Endothelial cell of umbilical vein (primary cell): ENCODE measurements at regions not wholly inside any gene's neighbourhood (a gene's known extent, or its start where the extent isn't known, plus 50 kb on each side); places are given as distances from the start of the nearest gene placed in this dataset.

Experiments
- CTCF ChIP-seq, 2 donors: IDR thresholded peaks; 1 replicate in 1 of 2; 2 replicates in 1 of 2; pipeline ENCODE4 v1.5.1; 2011; ENCODE audit warnings: low read length in 2 of 2, mild to moderate bottlenecking in 2 of 2, moderate library complexity in 2 of 2, control low read depth in 1 of 2, inconsistent platforms in 1 of 2, low read depth in 1 of 2; ENCODE audit not compliant: insufficient read depth in 1 of 2; ENCODE audit errors: extremely low read depth in 1 of 2
- EZH2 ChIP-seq: IDR thresholded peaks from 2 replicates; pipeline ENCODE4 v1.6.1; 2012; ENCODE audit warnings: borderline replicate concordance, low read depth, mild to moderate bottlenecking, moderate library complexity, low read length, inconsistent platforms; ENCODE audit not compliant: severe bottlenecking
- FOS ChIP-seq: IDR thresholded peaks from 2 replicates; pipeline ENCODE4 v1.6.1; 2011; ENCODE audit warnings: mild to moderate bottlenecking, low read length, moderate library complexity, borderline replicate concordance; ENCODE audit not compliant: insufficient read depth
- GATA2 ChIP-seq: IDR thresholded peaks from 2 replicates; pipeline ENCODE4 v1.7.0; 2011; ENCODE audit warnings: low read depth, mild to moderate bottlenecking, moderate library complexity, mixed read lengths, low read length; ENCODE audit not compliant: insufficient read length, insufficient read depth
- JUN ChIP-seq: IDR thresholded peaks from 2 replicates; pipeline ENCODE4 v1.6.1; 2011; ENCODE audit warnings: borderline replicate concordance, low read depth; ENCODE audit not compliant: insufficient read length, insufficient read depth
- MAX ChIP-seq: IDR thresholded peaks from 2 replicates; pipeline ENCODE4 v1.6.1; 2011; ENCODE audit not compliant: insufficient read depth, insufficient read length
- MYC ChIP-seq: IDR thresholded peaks from one replicate; pipeline ENCODE4 v1.6.1; 2011; ENCODE audit warnings: mild to moderate bottlenecking, low read depth, low read length
- POLR2A ChIP-seq: IDR thresholded peaks from 2 replicates; pipeline ENCODE4 v1.6.1; 2012; ENCODE audit warnings: low read depth, mild to moderate bottlenecking, control low read depth, low read length
- POLR2AphosphoS5 ChIP-seq: IDR thresholded peaks from 2 replicates; pipeline ENCODE4 v1.6.1; 2012; ENCODE audit warnings: low read depth, mild to moderate bottlenecking, control low read depth, low read length, moderate library complexity; ENCODE audit not compliant: insufficient read depth

GRCh38 chr5:53423724-53424123 is 56.7 kb upstream of the FST start:
- TF ChIP-seq JUN: no peak
- TF ChIP-seq CTCF (IDR thresholded peaks at IDR 0.05; ENCODE audit: extremely low read depth in 1 of 2, insufficient read depth in 1 of 2, low read depth in 1 of 2, low read length in 2 of 2): no peak
- TF ChIP-seq POLR2A: no peak
- TF ChIP-seq EZH2: no peak
- TF ChIP-seq MYC: no peak
- no peak for TF ChIP-seq POLR2AphosphoS5
- TF ChIP-seq GATA2: no peak
- TF ChIP-seq FOS: no peak
- TF ChIP-seq MAX: no peak
